IMR-90 (cell line): ENCODE measurements at regions not wholly inside any gene's neighbourhood (a gene's known extent, or its start where the extent isn't known, plus 50 kb on each side); places are given as distances from the start of the nearest gene placed in this dataset.

Experiments used
- ATAC-seq: fragments of 200-7000 bp; cut with Tn5 transposase; 2 replicates; pipeline ENCODE4 v1.9.1; 2020; ENCODE audit warnings: low read depth, mild to moderate bottlenecking, moderate library complexity
- BruUV-seq: library from RNA; stranded (reverse); fragments of 400-500 nt; replicated peaks from 2 replicates; lab custom pipeline; 2021; lab: Mats Ljungman, UMichigan
- CTCF ChIA-PET: fragments of 300-600 bp; formaldehyde crosslinking; extraction: SDS; loops from one replicate; lab custom pipeline; 2021; ENCODE audit warnings: antibody characterized with exemption; lab: Yijun Ruan, JAX
- POLR2A ChIA-PET: fragments of 300-600 bp; sonication (Branson Sonifier 250); formaldehyde crosslinking; loops from one replicate; lab custom pipeline; 2022; ENCODE audit warnings: antibody characterized with exemption; ENCODE audit not compliant: unreplicated experiment; lab: Charles Lee
- DNase-seq: peaks from one replicate; pipeline ENCODE4 v3.0.0; 2013
- H2AFZ ChIP-seq: replicated peaks from 2 replicates; pipeline ENCODE3; 2013; ENCODE audit warnings: low read length, mild to moderate bottlenecking; ENCODE audit not compliant: poor library complexity
- H2AK5ac ChIP-seq: 2 replicates; pipeline ENCODE4 v1.6.1; 2013; ENCODE audit warnings: low read depth, low read length, inconsistent platforms
- H2AK9ac ChIP-seq: replicated peaks from 2 replicates; pipeline ENCODE3; 2013; ENCODE audit warnings: mild to moderate bottlenecking, low read depth, low read length, moderate library complexity; ENCODE audit not compliant: poor library complexity
- H2BK120ac ChIP-seq: 2 replicates; pipeline ENCODE4 v1.6.1; 2013; ENCODE audit warnings: low read depth, low read length, inconsistent platforms
- H2BK15ac ChIP-seq: 3 replicates; pipeline ENCODE4 v1.6.1; 2013; ENCODE audit warnings: low read depth, low read length, inconsistent platforms
- H2BK20ac ChIP-seq: 2 replicates; pipeline ENCODE4 v1.6.1; 2013; ENCODE audit warnings: low read depth, mild to moderate bottlenecking, inconsistent platforms, low read length, moderate library complexity
- H2BK5ac ChIP-seq: 2 replicates; pipeline ENCODE4 v1.6.1; 2013; ENCODE audit warnings: mild to moderate bottlenecking, low read depth, low read length, inconsistent platforms; ENCODE audit not compliant: poor library complexity, severe bottlenecking
- H3K14ac ChIP-seq: replicated peaks from 2 replicates; pipeline ENCODE4 v1.6.1; 2013; ENCODE audit warnings: low read depth, low read length, inconsistent platforms
- H3K18ac ChIP-seq: 2 replicates; pipeline ENCODE4 v1.6.1; 2013; ENCODE audit warnings: low read depth, low read length, control low read depth
- H3K23ac ChIP-seq: 2 replicates; pipeline ENCODE4 v1.6.1; 2013; ENCODE audit warnings: low read depth, low read length, inconsistent platforms
- H3K27ac ChIP-seq: 2 replicates; pipeline ENCODE4 v1.5.1; 2013; ENCODE audit warnings: mild to moderate bottlenecking, control low read depth, low read length; ENCODE audit not compliant: insufficient read depth
- H3K27me3 ChIP-seq: 2 replicates; pipeline ENCODE4 v1.6.1; 2013; ENCODE audit warnings: low read length; ENCODE audit not compliant: control insufficient read depth, insufficient read depth
- H3K36me3 ChIP-seq: 2 replicates; pipeline ENCODE4 v1.6.1; 2013; ENCODE audit warnings: low read length, mixed read lengths; ENCODE audit not compliant: control insufficient read depth, insufficient read depth
- H3K4ac ChIP-seq: 2 replicates; pipeline ENCODE4 v1.6.1; 2013; ENCODE audit warnings: low read depth, low read length, inconsistent platforms
- H3K4me1 ChIP-seq: 2 replicates; pipeline ENCODE4 v1.6.1; 2013; ENCODE audit warnings: low read length, mixed read lengths; ENCODE audit not compliant: control insufficient read depth, insufficient read depth
- H3K4me2 ChIP-seq: 2 replicates; pipeline ENCODE4 v1.6.1; 2013; ENCODE audit warnings: low read depth, mild to moderate bottlenecking, control low read depth, low read length, moderate library complexity
- H3K4me3 ChIP-seq: 2 replicates; pipeline ENCODE4 v1.5.1; 2013; ENCODE audit warnings: low read depth, mild to moderate bottlenecking, control low read depth, low read length, moderate library complexity; ENCODE audit not compliant: insufficient read depth
- H3K56ac ChIP-seq: 2 replicates; pipeline ENCODE4 v1.6.1; 2013; ENCODE audit warnings: low read length, inconsistent platforms; ENCODE audit not compliant: insufficient read depth; ENCODE audit errors: extremely low read depth
- H3K79me1 ChIP-seq, 2 experiments: 2 replicates each; pipeline ENCODE4 v1.6.1; 2013; ENCODE audit warnings: low read length in 2 of 2, inconsistent platforms in 1 of 2, low read depth in 1 of 2
- H3K9ac ChIP-seq: 2 replicates; pipeline ENCODE4 v1.6.1; 2013; ENCODE audit warnings: low read depth, low read length, control low read depth
- H3K9me1 ChIP-seq: 2 replicates; pipeline ENCODE4 v1.6.1; 2013; ENCODE audit warnings: low read length, inconsistent platforms; ENCODE audit not compliant: insufficient read depth
- H3K9me3 ChIP-seq: 2 replicates; pipeline ENCODE4 v1.6.1; 2013; ENCODE audit warnings: low read length; ENCODE audit not compliant: control insufficient read depth, insufficient read depth
- H4K20me1 ChIP-seq: 2 replicates; pipeline ENCODE4 v1.6.1; 2013; ENCODE audit warnings: low read length, inconsistent platforms; ENCODE audit not compliant: insufficient read depth
- H4K5ac ChIP-seq: 2 replicates; pipeline ENCODE4 v1.6.1; 2013; ENCODE audit warnings: mild to moderate bottlenecking, low read depth, low read length, control low read depth
- H4K8ac ChIP-seq, 2 experiments: 2 replicates each; pipeline ENCODE4 v1.6.1; 2013; ENCODE audit warnings: low read depth in 2 of 2, low read length in 2 of 2, control low read depth in 1 of 2, inconsistent platforms in 1 of 2
- H4K91ac ChIP-seq: 2 replicates; pipeline ENCODE4 v1.6.1; 2013; ENCODE audit warnings: low read depth, low read length, inconsistent platforms; ENCODE audit not compliant: insufficient read depth
- BHLHE40 ChIP-seq: fragments of 150-350 bp; IDR thresholded peaks from 2 replicates; pipeline ENCODE4 v1.6.1; 2016; ENCODE audit warnings: mild to moderate bottlenecking, low read depth, low read length
- CEBPB ChIP-seq: IDR thresholded peaks from 2 replicates; pipeline ENCODE4 v1.6.1; 2012; ENCODE audit warnings: low read depth, low read length, improper control_type of control experiment
- CHD1 ChIP-seq: IDR thresholded peaks from 2 replicates; pipeline ENCODE4 v1.6.1; 2012; ENCODE audit warnings: low read depth, low read length, improper control_type of control experiment
- FOS ChIP-seq: fragments of 150-350 bp; IDR thresholded peaks from 2 replicates; pipeline ENCODE4 v1.6.1; 2016; ENCODE audit warnings: low read depth, low read length
- MAFK ChIP-seq: IDR thresholded peaks from 2 replicates; pipeline ENCODE4 v1.6.1; 2012; ENCODE audit warnings: low read depth, low read length, improper control_type of control experiment
- MAZ ChIP-seq: IDR thresholded peaks from 2 replicates; pipeline ENCODE4 v1.6.1; 2012; ENCODE audit warnings: low read depth, mild to moderate bottlenecking, low read length, improper control_type of control experiment, moderate library complexity, borderline replicate concordance
- MXI1 ChIP-seq: IDR thresholded peaks from 2 replicates; pipeline ENCODE4 v1.6.1; 2012; ENCODE audit warnings: low read depth, mild to moderate bottlenecking, low read length, moderate library complexity, borderline replicate concordance
- NFE2L2 ChIP-seq: fragments of 150-350 bp; IDR thresholded peaks from 2 replicates; pipeline ENCODE4 v1.6.1; 2016; ENCODE audit warnings: low read depth, mild to moderate bottlenecking, low read length
- POLR2A ChIP-seq: IDR thresholded peaks from 2 replicates; pipeline ENCODE4 v1.6.1; 2012; ENCODE audit warnings: mild to moderate bottlenecking, low read depth, low read length
- RAD21 ChIP-seq: IDR thresholded peaks from 2 replicates; pipeline ENCODE4 v1.6.1; 2012; ENCODE audit warnings: low read length, improper control_type of control experiment
- RCOR1 ChIP-seq: IDR thresholded peaks from 2 replicates; pipeline ENCODE4 v1.6.1; 2012; ENCODE audit warnings: mild to moderate bottlenecking, low read length, improper control_type of control experiment; ENCODE audit not compliant: insufficient replicate concordance
- RFX5 ChIP-seq: IDR thresholded peaks from 2 replicates; pipeline ENCODE4 v1.8.0; 2012; ENCODE audit warnings: low read depth, mild to moderate bottlenecking, low read length, moderate library complexity
- SMC3 ChIP-seq: fragments of 150-350 bp; IDR thresholded peaks from 2 replicates; pipeline ENCODE4 v1.6.1; 2016; ENCODE audit warnings: low read depth, mild to moderate bottlenecking, antibody characterized with exemption, low read length, moderate library complexity
- WGBS, 2 experiments: methylation state at CpG; one replicate each; pipeline versions ENCODE4 v1.1.5 to v1.1.7; 2013; ENCODE audit warnings: missing lambda C conversion rate in 2 of 2; ENCODE audit not compliant: insufficient read length in 1 of 2; ENCODE audit errors: extremely low coverage in 2 of 2; 5-methylcytosine and 5-hydroxymethylcytosine counted together
- dilution Hi-C: fragments of 300-500 bp; cut with HindIII; formaldehyde crosslinking; loops from one replicate; pipeline ENCODE4 v1.14.3; 2018; ENCODE audit warnings: low sequenced_read_pairs; ENCODE audit not compliant: unreplicated experiment
- in situ Hi-C: fragments of 300-500 bp; cut with MboI; formaldehyde crosslinking; loops from 3 replicates; pipeline ENCODE4 v1.14.3; 2019; ENCODE audit warnings: low sequenced_read_pairs, inconsistent platforms, mixed read lengths
- intact Hi-C: fragments of 100-400 bp; cut with micrococcal nuclease; formaldehyde crosslinking; loops from 2 replicates; pipeline ENCODE4 v1.10.0; 2022
- TF ChIP-seq, protein P1 (sequence below): fragments of 150-350 bp; IDR thresholded peaks from 2 replicates; pipeline ENCODE4 v1.6.1; 2016; ENCODE audit warnings: low read depth, mild to moderate bottlenecking, low read length, moderate library complexity, borderline replicate concordance
- TF ChIP-seq, protein P2 (sequence below): fragments of 150-350 bp; IDR thresholded peaks from 2 replicates; pipeline ENCODE4 v1.6.1; 2017; ENCODE audit warnings: mild to moderate bottlenecking, antibody characterized with exemption, low read length, low read depth
- TF ChIP-seq, protein P3 (sequence below): conservative IDR thresholded peaks from 2 replicates; pipeline ENCODE4 v1.5.1; 2012; ENCODE audit warnings: mild to moderate bottlenecking, low read depth, low read length, improper control_type of control experiment

DNA sequence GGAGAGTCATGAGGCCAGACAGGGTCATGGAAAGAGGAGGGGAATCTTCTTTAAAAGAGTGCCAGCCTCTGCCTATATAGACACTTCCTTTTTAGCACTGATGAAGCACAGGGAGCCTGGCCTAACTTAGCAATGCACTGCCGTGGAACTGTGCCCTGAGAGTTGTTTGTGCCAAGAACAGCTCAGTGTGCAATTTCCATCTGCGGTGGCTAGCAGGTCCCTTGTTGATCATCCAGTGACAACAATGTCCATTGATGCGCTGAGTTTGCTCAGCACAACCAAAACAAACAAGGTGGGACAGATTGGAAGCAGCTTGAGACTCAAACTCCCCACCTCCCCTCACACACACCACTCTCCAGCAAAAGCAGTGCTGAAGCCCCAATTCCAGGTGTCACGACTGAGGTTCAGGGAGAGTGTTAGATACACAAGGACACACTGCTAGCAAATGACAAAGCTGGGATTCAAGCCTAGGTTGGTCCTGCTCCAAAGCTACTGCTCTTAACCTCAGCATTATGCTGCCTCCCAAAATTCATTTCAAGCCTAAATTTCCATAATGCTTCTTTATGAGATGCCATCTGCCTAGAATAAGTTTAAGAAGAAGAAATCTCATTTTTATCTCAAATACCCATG, 316.6 kb upstream of the UBE2E2 start:
- TF ChIP-seq NFE2L2 (no peak), POLR2A (no peak), SMC3 (no peak), FOS (no peak), MAFK (no peak), CHD1 (no peak), RFX5 (no peak), RAD21 (no peak), BHLHE40 (no peak), CEBPB (no peak), MXI1 (no peak), MAZ (no peak), RCOR1 (no peak)
- TF ChIP-seq, protein P1, sequence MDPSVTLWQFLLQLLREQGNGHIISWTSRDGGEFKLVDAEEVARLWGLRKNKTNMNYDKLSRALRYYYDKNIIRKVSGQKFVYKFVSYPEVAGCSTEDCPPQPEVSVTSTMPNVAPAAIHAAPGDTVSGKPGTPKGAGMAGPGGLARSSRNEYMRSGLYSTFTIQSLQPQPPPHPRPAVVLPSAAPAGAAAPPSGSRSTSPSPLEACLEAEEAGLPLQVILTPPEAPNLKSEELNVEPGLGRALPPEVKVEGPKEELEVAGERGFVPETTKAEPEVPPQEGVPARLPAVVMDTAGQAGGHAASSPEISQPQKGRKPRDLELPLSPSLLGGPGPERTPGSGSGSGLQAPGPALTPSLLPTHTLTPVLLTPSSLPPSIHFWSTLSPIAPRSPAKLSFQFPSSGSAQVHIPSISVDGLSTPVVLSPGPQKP: no peak
- TF ChIP-seq, protein P2, sequence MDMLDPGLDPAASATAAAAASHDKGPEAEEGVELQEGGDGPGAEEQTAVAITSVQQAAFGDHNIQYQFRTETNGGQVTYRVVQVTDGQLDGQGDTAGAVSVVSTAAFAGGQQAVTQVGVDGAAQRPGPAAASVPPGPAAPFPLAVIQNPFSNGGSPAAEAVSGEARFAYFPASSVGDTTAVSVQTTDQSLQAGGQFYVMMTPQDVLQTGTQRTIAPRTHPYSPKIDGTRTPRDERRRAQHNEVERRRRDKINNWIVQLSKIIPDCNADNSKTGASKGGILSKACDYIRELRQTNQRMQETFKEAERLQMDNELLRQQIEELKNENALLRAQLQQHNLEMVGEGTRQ: no peak
- TF ChIP-seq, protein P3, sequence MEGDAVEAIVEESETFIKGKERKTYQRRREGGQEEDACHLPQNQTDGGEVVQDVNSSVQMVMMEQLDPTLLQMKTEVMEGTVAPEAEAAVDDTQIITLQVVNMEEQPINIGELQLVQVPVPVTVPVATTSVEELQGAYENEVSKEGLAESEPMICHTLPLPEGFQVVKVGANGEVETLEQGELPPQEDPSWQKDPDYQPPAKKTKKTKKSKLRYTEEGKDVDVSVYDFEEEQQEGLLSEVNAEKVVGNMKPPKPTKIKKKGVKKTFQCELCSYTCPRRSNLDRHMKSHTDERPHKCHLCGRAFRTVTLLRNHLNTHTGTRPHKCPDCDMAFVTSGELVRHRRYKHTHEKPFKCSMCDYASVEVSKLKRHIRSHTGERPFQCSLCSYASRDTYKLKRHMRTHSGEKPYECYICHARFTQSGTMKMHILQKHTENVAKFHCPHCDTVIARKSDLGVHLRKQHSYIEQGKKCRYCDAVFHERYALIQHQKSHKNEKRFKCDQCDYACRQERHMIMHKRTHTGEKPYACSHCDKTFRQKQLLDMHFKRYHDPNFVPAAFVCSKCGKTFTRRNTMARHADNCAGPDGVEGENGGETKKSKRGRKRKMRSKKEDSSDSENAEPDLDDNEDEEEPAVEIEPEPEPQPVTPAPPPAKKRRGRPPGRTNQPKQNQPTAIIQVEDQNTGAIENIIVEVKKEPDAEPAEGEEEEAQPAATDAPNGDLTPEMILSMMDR: no peak
- H4K91ac ChIP-seq: no peak overlapping the region
- no peak overlapping the region for H3K4me3 ChIP-seq
- dilution Hi-C loops: no loop called here
- H2BK15ac ChIP-seq: no peak overlapping the region
- H3K27ac ChIP-seq: no peak overlapping the region
- no peak overlapping the region for H3K4ac ChIP-seq
- H2AFZ ChIP-seq: no peak overlapping the region
- no peak overlapping the region for H2AK5ac ChIP-seq
- in situ Hi-C loops: no loop called here
- H3K18ac ChIP-seq: no peak overlapping the region
- intact Hi-C loops: no loop called here
- no peak overlapping the region for H2BK120ac ChIP-seq
- no peaks in the 10 kb centered on the region for H3K36me3 ChIP-seq
- no peak for ATAC-seq
- H3K4me1 ChIP-seq: no peaks in the 10 kb centered on the region
- H4K8ac ChIP-seq: no peak overlapping the region
- H3K56ac ChIP-seq: no peak overlapping the region
- H2AK9ac ChIP-seq: no peak overlapping the region
- no peaks in the 10 kb centered on the region for H3K9me1 ChIP-seq
- no peak overlapping the region for H4K5ac ChIP-seq
- no peaks in the 10 kb centered on the region for H4K20me1 ChIP-seq
- 14% methylated on average over 2 of the region's 4 CpGs; no CpG with 5 or more reads in 1 of the 2 experiments for WGBS, 2 experiments
- no peak for DNase-seq
- H3K9me3 ChIP-seq: no peaks in the 10 kb centered on the region
- ChIA-PET POLR2A (no interaction called here), CTCF (no interaction called here)
- no peak overlapping the region for H3K23ac ChIP-seq
- no peak overlapping the region for H3K4me2 ChIP-seq
- no peak overlapping the region for H2BK5ac ChIP-seq
- H3K79me1 ChIP-seq: no peaks in the 10 kb centered on the region
- H3K27me3 ChIP-seq: no peaks in the 10 kb centered on the region
- no peak overlapping the region for H2BK20ac ChIP-seq
- H3K14ac ChIP-seq: no peak overlapping the region
- H3K9ac ChIP-seq: no peak overlapping the region
- no TSS peak for BruUV-seq
